NB4 (cell line): ENCODE measurements at regions not wholly inside any gene's neighbourhood (a gene's known extent, or its start where the extent isn't known, plus 50 kb on each side); places are given as distances from the start of the nearest gene placed in this dataset.

Source experiments
- CTCF ChIP-seq: IDR thresholded peaks from one replicate; pipeline ENCODE4 v1.5.1; 2012; ENCODE audit warnings: low read depth, low read length
- MYC ChIP-seq: IDR thresholded peaks from 2 replicates; pipeline ENCODE4 v1.6.1; 2011; ENCODE audit warnings: low read depth, low read length
- POLR2A ChIP-seq: IDR thresholded peaks from 2 replicates; pipeline ENCODE4 v1.6.1; 2011; ENCODE audit warnings: mild to moderate bottlenecking; ENCODE audit not compliant: insufficient read length; ENCODE audit errors: extremely low read depth
- TF ChIP-seq, protein P1 (sequence below): IDR thresholded peaks from 2 replicates; pipeline ENCODE4 v1.6.1; 2011; ENCODE audit warnings: low read depth, low read length

GRCh38 chr6:28768187-28768913, 155.4 kb downstream of the TRIM27 start:
- TF ChIP-seq CTCF, result no peak
- TF ChIP-seq POLR2A, result no peak
- TF ChIP-seq, protein P1, sequence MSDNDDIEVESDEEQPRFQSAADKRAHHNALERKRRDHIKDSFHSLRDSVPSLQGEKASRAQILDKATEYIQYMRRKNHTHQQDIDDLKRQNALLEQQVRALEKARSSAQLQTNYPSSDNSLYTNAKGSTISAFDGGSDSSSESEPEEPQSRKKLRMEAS, result no peak
- no peak for TF ChIP-seq MYC
